SIG-M5 treated with dmso at 0.1 percent for 504 hours (cell line): ENCODE measurements at regions not wholly inside any gene's neighbourhood (a gene's known extent, or its start where the extent isn't known, plus 50 kb on each side); places are given as distances from the start of the nearest gene placed in this dataset.
A peak's percentile ranks its signal among the peaks of the same experiment; 100 is the strongest.
"Not testable (repeated sequence)": the region's sequence is repeated elsewhere in the genome, so short reads cannot be mapped to it uniquely, and the experiment has no call there.

Experiments
- DNase-seq: peaks from one replicate; lab custom pipeline; 2025; ENCODE audit not compliant: unreplicated experiment; lab: John Stamatoyannopoulos, UW

GRCh38 chr6:139886396-139886795 lies 511.9 kb upstream of the CITED2 start:
- DNase-seq: no peak

GRCh38 chr6:139885909-139886308 lies 511.5 kb upstream of the CITED2 start:
- no peak for DNase-seq

- DNase-seq: peak; percentile 14
These were observed 509.3 kb upstream of the CITED2 start for GRCh38 chr6:139883776-139884175.

- DNase-seq: no peak
These were observed 508.7 kb upstream of the CITED2 start for GRCh38 chr6:139882977-139883728.

- DNase-seq: no peak
These were observed 507.8 kb upstream of the CITED2 start for GRCh38 chr6:139882234-139882633.

GRCh38 chr6:139881728-139882211 lies 507.3 kb upstream of the CITED2 start:
- DNase-seq: peak; percentile 50

GRCh38 chr6:139881236-139881635 lies 506.8 kb upstream of the CITED2 start:
- DNase-seq: no peak

- DNase-seq: no peak
These were observed 505.4 kb upstream of the CITED2 start for GRCh38 chr6:139879823-139880356.

- DNase-seq: not testable (repeated sequence)
These were observed 504.8 kb upstream of the CITED2 start for GRCh38 chr6:139879241-139879640.

GRCh38 chr6:139877828-139878405 lies 503.5 kb upstream of the CITED2 start:
- DNase-seq: no peak

GRCh38 chr6:139872665-139873064 lies 498.2 kb upstream of the CITED2 start:
- no peak for DNase-seq

GRCh38 chr6:139871803-139872510 lies 497.5 kb upstream of the CITED2 start:
- peak; percentile 50 for DNase-seq

GRCh38 chr6:139871165-139871710 lies 496.8 kb upstream of the CITED2 start:
- DNase-seq: no peak

- DNase-seq: no peak
These were observed 494.1 kb upstream of the CITED2 start for GRCh38 chr6:139868576-139868975.

GRCh38 chr6:139863964-139864363 lies 489.5 kb upstream of the CITED2 start:
- DNase-seq: no peak

- no peak for DNase-seq
These were observed 488.9 kb upstream of the CITED2 start for GRCh38 chr6:139863346-139863745.

GRCh38 chr6:139862311-139862710 lies 487.9 kb upstream of the CITED2 start:
- no peak for DNase-seq

GRCh38 chr6:139860203-139860602 lies 485.8 kb upstream of the CITED2 start:
- no peak for DNase-seq

GRCh38 chr6:139858429-139858828 lies 484.0 kb upstream of the CITED2 start:
- no peak for DNase-seq

GRCh38 chr6:139857143-139857542 lies 482.7 kb upstream of the CITED2 start:
- no peak for DNase-seq

GRCh38 chr6:139856562-139856961 lies 482.1 kb upstream of the CITED2 start:
- DNase-seq: no peak
